BLaER1 (cell line): ENCODE measurements at regions not wholly inside any gene's neighbourhood (a gene's known extent, or its start where the extent isn't known, plus 50 kb on each side); places are given as distances from the start of the nearest gene placed in this dataset.

Experiments
- H3K27ac ChIP-seq: shearing (Covaris generic); formaldehyde crosslinking; 2 replicates; pipeline ENCODE4 v1.8.1; 2022
- H3K27me3 ChIP-seq: shearing (Covaris generic); formaldehyde crosslinking; 2 replicates; pipeline ENCODE4 v1.8.1; 2022
- H3K36me3 ChIP-seq: shearing (Covaris generic); formaldehyde crosslinking; 2 replicates; pipeline ENCODE4 v1.8.1; 2022
- H3K4me1 ChIP-seq: shearing (Covaris generic); formaldehyde crosslinking; 2 replicates; pipeline ENCODE4 v1.8.1; 2022
- H3K4me2 ChIP-seq: shearing (Covaris generic); formaldehyde crosslinking; 2 replicates; pipeline ENCODE4 v1.8.1; 2022
- H3K4me3 ChIP-seq: shearing (Covaris generic); formaldehyde crosslinking; 2 replicates; pipeline ENCODE4 v1.8.1; 2022
- H3K9ac ChIP-seq: shearing (Covaris generic); formaldehyde crosslinking; 2 replicates; pipeline ENCODE4 v1.8.1; 2022
- H3K9me3 ChIP-seq: shearing (Covaris generic); formaldehyde crosslinking; 2 replicates; pipeline ENCODE4 v1.8.1; 2022
- H4K20me1 ChIP-seq: shearing (Covaris generic); formaldehyde crosslinking; 2 replicates; pipeline ENCODE4 v1.8.1; 2022
- Cebpa-rat ChIP-seq: shearing (Covaris generic); IDR thresholded peaks from 2 replicates; pipeline ENCODE4 v1.8.1; 2022

GRCh38 chr3:151579571-151580270 is 118.9 kb upstream of the IGSF10 start:
- Histone ChIP-seq H3K27me3 (no peaks in the 10 kb centered on the region), H4K20me1 (no peaks in the 10 kb centered on the region), H3K4me1 (peaks cover 51% of the 10 kb centered on the region), H3K27ac (peak overlapping the region; percentile 54), H3K9me3 (peaks cover 34% of the 10 kb centered on the region), H3K4me2 (peak overlapping the region; percentile 61), H3K36me3 (no peaks in the 10 kb centered on the region), H3K4me3 (no peak overlapping the region), H3K9ac (no peak overlapping the region)
- no peak for TF ChIP-seq Cebpa-rat

- Histone ChIP-seq H3K4me3 (no peak overlapping the region), H3K4me1 (peaks cover 39% of the 10 kb centered on the region), H4K20me1 (no peaks in the 10 kb centered on the region), H3K9me3 (peaks cover 38% of the 10 kb centered on the region), H3K27ac (no peak overlapping the region), H3K9ac (no peak overlapping the region), H3K36me3 (no peaks in the 10 kb centered on the region), H3K27me3 (no peaks in the 10 kb centered on the region), H3K4me2 (no peak overlapping the region)
- TF ChIP-seq Cebpa-rat: no peak
Observed at GRCh38 chr3:151578495-151578894, 117.6 kb upstream of the IGSF10 start.

GRCh38 chr3:151576511-151577137 is 115.8 kb upstream of the IGSF10 start:
- Histone ChIP-seq H4K20me1 (no peaks in the 10 kb centered on the region), H3K36me3 (no peaks in the 10 kb centered on the region), H3K4me3 (no peak overlapping the region), H3K9me3 (peaks cover 42% of the 10 kb centered on the region), H3K4me2 (no peak overlapping the region), H3K4me1 (peaks cover 22% of the 10 kb centered on the region), H3K27me3 (no peaks in the 10 kb centered on the region), H3K9ac (no peak overlapping the region), H3K27ac (no peak overlapping the region)
- TF ChIP-seq Cebpa-rat: no peak

GRCh38 chr3:151568184-151568583 is 107.3 kb upstream of the IGSF10 start:
- Histone ChIP-seq H3K27ac (no peak overlapping the region), H3K9ac (no peak overlapping the region), H3K9me3 (peaks cover 5% of the 10 kb centered on the region; the same call in 1 of the 2 replicates), H3K4me2 (no peak overlapping the region), H3K4me1 (peaks cover 9% of the 10 kb centered on the region), H3K36me3 (no peaks in the 10 kb centered on the region), H3K27me3 (no peaks in the 10 kb centered on the region), H4K20me1 (no peaks in the 10 kb centered on the region), H3K4me3 (no peak overlapping the region)
- TF ChIP-seq Cebpa-rat: no peak

- H3K4me3 ChIP-seq: no peak overlapping the region
- TF ChIP-seq Cebpa-rat: no peak
Observed at GRCh38 chr3:151567477-151567876, 106.6 kb upstream of the IGSF10 start.

GRCh38 chr3:151564261-151564660 is 103.4 kb upstream of the IGSF10 start:
- Histone ChIP-seq H3K4me3 (no peak overlapping the region), H3K9ac (no peak overlapping the region), H3K4me1 (peaks cover 13% of the 10 kb centered on the region), H4K20me1 (no peaks in the 10 kb centered on the region), H3K4me2 (peak overlapping the region; percentile 7; the same call in 1 of the 2 replicates), H3K36me3 (no peaks in the 10 kb centered on the region), H3K9me3 (no peaks in the 10 kb centered on the region), H3K27me3 (no peaks in the 10 kb centered on the region), H3K27ac (no peak overlapping the region)
- no peak for TF ChIP-seq Cebpa-rat

More at GRCh38 chr3:151567477-151567876, 106.6 kb upstream of the IGSF10 start:
- Histone ChIP-seq H3K9ac (no peak overlapping the region), H3K27me3 (no peaks in the 10 kb centered on the region), H3K4me2 (no peak overlapping the region), H3K4me1 (peaks cover 9% of the 10 kb centered on the region), H4K20me1 (no peaks in the 10 kb centered on the region), H3K27ac (no peak overlapping the region), H3K9me3 (peaks cover 5% of the 10 kb centered on the region; the same call in 1 of the 2 replicates), H3K36me3 (no peaks in the 10 kb centered on the region)

GRCh38 chr3:151563305-151563704 is 102.4 kb upstream of the IGSF10 start:
- TF ChIP-seq Cebpa-rat: no peak
- H3K4me3 ChIP-seq: no peak overlapping the region

GRCh38 chr3:151562891-151563290 is 102.0 kb upstream of the IGSF10 start:
- TF ChIP-seq Cebpa-rat: no peak
- Histone ChIP-seq H4K20me1 (no peaks in the 10 kb centered on the region), H3K9me3 (no peaks in the 10 kb centered on the region), H3K36me3 (no peaks in the 10 kb centered on the region), H3K27me3 (no peaks in the 10 kb centered on the region), H3K27ac (no peak overlapping the region), H3K4me2 (no peak overlapping the region), H3K4me3 (no peak overlapping the region), H3K4me1 (peaks cover 13% of the 10 kb centered on the region), H3K9ac (no peak overlapping the region)

More at GRCh38 chr3:151563305-151563704, 102.4 kb upstream of the IGSF10 start:
- Histone ChIP-seq H3K36me3 (no peaks in the 10 kb centered on the region), H3K27ac (no peak overlapping the region), H3K27me3 (no peaks in the 10 kb centered on the region), H3K4me2 (no peak overlapping the region), H3K9ac (no peak overlapping the region), H3K9me3 (no peaks in the 10 kb centered on the region), H3K4me1 (peaks cover 13% of the 10 kb centered on the region), H4K20me1 (no peaks in the 10 kb centered on the region)

- Histone ChIP-seq H3K27me3 (no peaks in the 10 kb centered on the region), H3K9me3 (no peaks in the 10 kb centered on the region), H3K4me1 (peaks cover 13% of the 10 kb centered on the region), H3K4me3 (no peak overlapping the region), H3K4me2 (no peak overlapping the region), H3K9ac (no peak overlapping the region), H4K20me1 (no peaks in the 10 kb centered on the region), H3K27ac (no peak overlapping the region), H3K36me3 (no peaks in the 10 kb centered on the region)
- no peak for TF ChIP-seq Cebpa-rat
Observed at GRCh38 chr3:151561878-151562277, 101.0 kb upstream of the IGSF10 start.

- Histone ChIP-seq H3K4me3 (no peak overlapping the region), H3K4me1 (peaks cover 13% of the 10 kb centered on the region), H3K27me3 (no peaks in the 10 kb centered on the region), H3K36me3 (no peaks in the 10 kb centered on the region), H3K4me2 (no peak overlapping the region), H3K9me3 (no peaks in the 10 kb centered on the region), H3K9ac (no peak overlapping the region), H4K20me1 (no peaks in the 10 kb centered on the region), H3K27ac (no peak overlapping the region)
- no peak for TF ChIP-seq Cebpa-rat
Observed at GRCh38 chr3:151560738-151561137, 99.9 kb upstream of the IGSF10 start.
